Gastrocnemius medialis (tissue), 4 donors: ENCODE measurements at regions not wholly inside any gene's neighbourhood (a gene's known extent, or its start where the extent isn't known, plus 50 kb on each side); places are given as distances from the start of the nearest gene placed in this dataset.

Source experiments
- ATAC-seq, 2 donors: fragments of 150-250 bp; one replicate each; pipeline ENCODE4 v1.9.1; 2016
- DNase-seq, 2 donors: peaks; one replicate each; pipeline ENCODE4 v3.0.0-alpha.2; 2019
- H3K27ac ChIP-seq, 4 donors: fragments of 200-600 bp; sonication (generic); 1 replicate in 1 of 4; 2 replicates in 3 of 4; pipeline ENCODE4 v1.5.1; 2016 to 2018; ENCODE audit warnings: mild to moderate bottlenecking in 2 of 4, moderate library complexity in 1 of 4
- H3K27me3 ChIP-seq, 3 donors: fragments of 200-600 bp; sonication (generic) in 2 of 3; 1 replicate in 1 of 3; 2 replicates in 2 of 3; pipeline versions ENCODE4 v1.5.1 to v1.6.0; 2016 to 2019; ENCODE audit warnings: mild to moderate bottlenecking in 1 of 3, moderate library complexity in 1 of 3
- H3K36me3 ChIP-seq, 2 donors: fragments of 200-600 bp; sonication (generic) in 1 of 2; one replicate each; pipeline ENCODE4 v1.5.1; 2017 to 2018
- H3K4me1 ChIP-seq, 2 donors: fragments of 200-600 bp; sonication (generic) in 1 of 2; one replicate each; pipeline ENCODE4 v1.5.1; 2016 to 2017; ENCODE audit warnings: mild to moderate bottlenecking in 2 of 2
- H3K4me3 ChIP-seq, 4 donors: fragments of 200-600 bp; sonication (generic) in 3 of 4; 1 replicate in 1 of 4; 2 replicates in 3 of 4; pipeline ENCODE4 v1.5.1; 2016 to 2019; ENCODE audit warnings: mild to moderate bottlenecking in 2 of 4
- H3K9me3 ChIP-seq, 3 donors: fragments of 200-600 bp; sonication (generic) in 2 of 3; 1 replicate in 1 of 3; 2 replicates in 2 of 3; pipeline ENCODE4 v1.5.1; 2016 to 2019
- POLR2A ChIP-seq, 2 donors: fragments of 450-650 bp; IDR thresholded peaks; one replicate each; pipeline ENCODE4 v1.6.1; 2017; ENCODE audit warnings: antibody characterized with exemption in 2 of 2, mild to moderate bottlenecking in 2 of 2, moderate library complexity in 2 of 2
- in situ Hi-C, 4 donors: fragments of 200-750 bp; cut with MboI; loops; one replicate each; pipeline versions ENCODE4 v1.15.0 to v1.8.0; 2017; ENCODE audit warnings: low sequenced_read_pairs in 4 of 4
- intact Hi-C: fragments of 100-400 bp; cut with DNase I; formaldehyde crosslinking; loops from one replicate; pipeline ENCODE4 v1.15.1; 2023; ENCODE audit warnings: low total_unique reads
- TF ChIP-seq, protein P1 (sequence below), 5 experiments: fragments of 450-650 bp in 3 of 5; fragments of 200-600 bp in 2 of 5; sonication (generic) in 2 of 5; IDR thresholded peaks in 4 of 5; conservative IDR thresholded peaks in 1 of 5; 1 replicate in 4 of 5; 2 replicates in 1 of 5; pipeline ENCODE4 v1.5.1; 2016 to 2019; ENCODE audit warnings: antibody characterized with exemption in 5 of 5, mild to moderate bottlenecking in 3 of 5, moderate library complexity in 3 of 5

DNA sequence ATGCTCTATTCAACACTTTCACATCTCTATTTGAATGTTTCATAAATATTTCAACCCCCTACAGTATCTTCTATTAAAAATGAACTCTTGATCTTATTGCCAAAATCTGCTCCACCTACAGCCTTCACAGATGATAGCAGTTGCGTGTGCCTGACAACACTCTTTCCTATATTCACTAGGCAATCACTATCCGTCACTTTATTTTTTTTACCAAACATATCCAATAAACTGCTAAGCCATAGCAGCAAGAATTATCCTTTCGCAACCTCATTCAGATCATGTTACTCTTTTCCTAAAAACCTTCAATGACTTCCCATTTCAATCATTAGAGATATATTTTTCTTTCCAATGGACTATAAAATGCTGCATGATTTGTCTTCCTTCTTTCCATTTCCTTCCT is 629.8 kb upstream of the PCDH9 start:
- TF ChIP-seq POLR2A (IDR thresholded peaks at IDR 0.05) = no peak
- TF ChIP-seq, protein P1, sequence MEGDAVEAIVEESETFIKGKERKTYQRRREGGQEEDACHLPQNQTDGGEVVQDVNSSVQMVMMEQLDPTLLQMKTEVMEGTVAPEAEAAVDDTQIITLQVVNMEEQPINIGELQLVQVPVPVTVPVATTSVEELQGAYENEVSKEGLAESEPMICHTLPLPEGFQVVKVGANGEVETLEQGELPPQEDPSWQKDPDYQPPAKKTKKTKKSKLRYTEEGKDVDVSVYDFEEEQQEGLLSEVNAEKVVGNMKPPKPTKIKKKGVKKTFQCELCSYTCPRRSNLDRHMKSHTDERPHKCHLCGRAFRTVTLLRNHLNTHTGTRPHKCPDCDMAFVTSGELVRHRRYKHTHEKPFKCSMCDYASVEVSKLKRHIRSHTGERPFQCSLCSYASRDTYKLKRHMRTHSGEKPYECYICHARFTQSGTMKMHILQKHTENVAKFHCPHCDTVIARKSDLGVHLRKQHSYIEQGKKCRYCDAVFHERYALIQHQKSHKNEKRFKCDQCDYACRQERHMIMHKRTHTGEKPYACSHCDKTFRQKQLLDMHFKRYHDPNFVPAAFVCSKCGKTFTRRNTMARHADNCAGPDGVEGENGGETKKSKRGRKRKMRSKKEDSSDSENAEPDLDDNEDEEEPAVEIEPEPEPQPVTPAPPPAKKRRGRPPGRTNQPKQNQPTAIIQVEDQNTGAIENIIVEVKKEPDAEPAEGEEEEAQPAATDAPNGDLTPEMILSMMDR (IDR thresholded peaks at IDR 0.05 in 4 of 5, conservative IDR thresholded peaks at IDR 0.05 in 1 of 5) = no peak
- intact Hi-C loops = no loop called here
- no peaks in the 10 kb centered on the region for H3K36me3 ChIP-seq

GRCh38 chr13:67857581-67858310 is 627.6 kb upstream of the PCDH9 start:
- in situ Hi-C loops = no loop called here
- H3K27ac ChIP-seq = no peak overlapping the region
- H3K9me3 ChIP-seq = no peaks in the 10 kb centered on the region
- no peaks in the 10 kb centered on the region for H3K27me3 ChIP-seq
- TF ChIP-seq, protein P1 (IDR thresholded peaks at IDR 0.05 in 4 of 5, conservative IDR thresholded peaks at IDR 0.05 in 1 of 5) = no peak
- TF ChIP-seq POLR2A (IDR thresholded peaks at IDR 0.05) = no peak
- intact Hi-C loops = no loop called here
- H3K4me1 ChIP-seq = no peaks in the 10 kb centered on the region
- ATAC-seq (no peak), DNase-seq (no peak)
- H3K36me3 ChIP-seq = no peaks in the 10 kb centered on the region
- H3K4me3 ChIP-seq = no peak overlapping the region

More for the DNA sequence above, 629.8 kb upstream of the PCDH9 start:
- in situ Hi-C loops = no loop called here
- H3K4me3 ChIP-seq = no peak overlapping the region
- no peaks in the 10 kb centered on the region for H3K4me1 ChIP-seq
- ATAC-seq (no peak), DNase-seq (no peak)
- no peaks in the 10 kb centered on the region for H3K27me3 ChIP-seq
- no peaks in the 10 kb centered on the region for H3K9me3 ChIP-seq
- H3K27ac ChIP-seq = no peak overlapping the region

DNA sequence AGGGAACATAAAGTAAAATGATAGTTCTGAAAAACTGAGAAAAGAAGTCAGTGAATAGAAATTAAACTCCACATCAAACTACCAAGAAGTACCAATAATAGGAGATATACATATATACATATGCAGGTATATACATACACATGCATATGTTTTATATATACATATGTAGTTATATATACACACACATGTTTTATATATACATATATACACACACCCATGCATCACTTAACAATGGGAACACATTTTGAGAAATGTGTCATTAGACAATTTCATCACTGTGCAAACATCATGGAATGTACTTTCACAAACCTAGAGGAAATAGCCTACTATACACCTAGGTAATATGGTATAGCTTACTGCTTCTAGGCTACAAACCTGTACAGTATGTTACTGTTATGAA is 626.8 kb upstream of the PCDH9 start:
- TF ChIP-seq, protein P1 (IDR thresholded peaks at IDR 0.05 in 4 of 5, conservative IDR thresholded peaks at IDR 0.05 in 1 of 5) = no peak
- TF ChIP-seq POLR2A (IDR thresholded peaks at IDR 0.05) = no peak
- no peak for DNase-seq
- H3K27me3 ChIP-seq = no peaks in the 10 kb centered on the region
- no peaks in the 10 kb centered on the region for H3K4me1 ChIP-seq
- intact Hi-C loops (no loop called here), in situ Hi-C loops (no loop called here)
- no peak overlapping the region for H3K4me3 ChIP-seq
- no peaks in the 10 kb centered on the region for H3K9me3 ChIP-seq
- H3K27ac ChIP-seq = no peak overlapping the region
- ATAC-seq = no peak
- no peaks in the 10 kb centered on the region for H3K36me3 ChIP-seq

GRCh38 chr13:67855741-67856238 is 625.7 kb upstream of the PCDH9 start:
- Histone ChIP-seq H3K27ac (no peak overlapping the region), H3K4me3 (no peak overlapping the region), H3K36me3 (no peaks in the 10 kb centered on the region), H3K9me3 (no peaks in the 10 kb centered on the region), H3K27me3 (no peaks in the 10 kb centered on the region), H3K4me1 (no peaks in the 10 kb centered on the region)
- no peak for DNase-seq
- TF ChIP-seq, protein P1 (IDR thresholded peaks at IDR 0.05 in 4 of 5, conservative IDR thresholded peaks at IDR 0.05 in 1 of 5) = no peak
- no peak for TF ChIP-seq POLR2A (IDR thresholded peaks at IDR 0.05)
- in situ Hi-C loops (no loop called here), intact Hi-C loops (no loop called here)
- no peak for ATAC-seq
